Thoracic aorta (tissue), 2 donors: ENCODE measurements at regions not wholly inside any gene's neighbourhood (a gene's known extent, or its start where the extent isn't known, plus 50 kb on each side); places are given as distances from the start of the nearest gene placed in this dataset.

Experiments
- ATAC-seq: fragments of 150-250 bp; one replicate; pipeline ENCODE4 v1.8.0; 2017; ENCODE audit warnings: low read depth; ENCODE audit not compliant: insufficient number of reproducible peaks, low FRiP score
- DNase-seq: peaks from one replicate; pipeline ENCODE4 v3.0.0-alpha.2; 2020; ENCODE audit warnings: low spot score
- H3K27ac ChIP-seq, 2 donors: fragments of 200-600 bp; sonication (generic); 1 replicate in 1 of 2; 2 replicates in 1 of 2; pipeline ENCODE4 v1.5.1; 2016; ENCODE audit warnings: mild to moderate bottlenecking in 2 of 2, moderate library complexity in 2 of 2
- H3K27me3 ChIP-seq: fragments of 200-600 bp; sonication (generic); replicated peaks from 2 replicates; pipeline ENCODE4 v1.6.0; 2016; ENCODE audit warnings: mild to moderate bottlenecking; ENCODE audit not compliant: insufficient read depth
- H3K36me3 ChIP-seq: fragments of 200-600 bp; sonication (generic); one replicate; pipeline ENCODE4 v1.5.1; 2016
- H3K4me1 ChIP-seq, 2 donors: fragments of 200-600 bp; sonication (generic); 1 replicate in 1 of 2; 2 replicates in 1 of 2; pipeline versions ENCODE4 v1.5.1 to v1.6.0; 2016; ENCODE audit warnings: low read depth in 2 of 2, mild to moderate bottlenecking in 1 of 2; ENCODE audit not compliant: control insufficient read depth in 1 of 2
- H3K4me3 ChIP-seq: fragments of 200-600 bp; sonication (generic); 2 replicates; pipeline ENCODE4 v1.5.1; 2016; ENCODE audit warnings: mild to moderate bottlenecking
- H3K9me3 ChIP-seq: fragments of 200-600 bp; sonication (generic); 2 replicates; pipeline ENCODE4 v1.5.1; 2016
- CTCF ChIP-seq: fragments of 200-600 bp; sonication (generic); IDR thresholded peaks from one replicate; pipeline ENCODE4 v1.5.1; 2019; ENCODE audit warnings: antibody characterized with exemption

- H3K9me3 ChIP-seq: no peaks in the 10 kb centered on the region
- DNase-seq (no peak), ATAC-seq (no peak)
- no peaks in the 10 kb centered on the region for H3K4me1 ChIP-seq
- no peak overlapping the region for H3K4me3 ChIP-seq
- H3K36me3 ChIP-seq: no peaks in the 10 kb centered on the region
- no peak for TF ChIP-seq CTCF
- H3K27me3 ChIP-seq: no peaks in the 10 kb centered on the region
- no peak overlapping the region for H3K27ac ChIP-seq
Measured at GRCh38 chr17:34447406-34447805, 84.4 kb upstream of the CCL1 start.

GRCh38 chr17:34445101-34445500 is 82.1 kb upstream of the CCL1 start:
- no peak for TF ChIP-seq CTCF
- Histone ChIP-seq H3K9me3 (no peaks in the 10 kb centered on the region), H3K27ac (no peak overlapping the region), H3K27me3 (no peaks in the 10 kb centered on the region), H3K4me1 (no peaks in the 10 kb centered on the region), H3K4me3 (no peak overlapping the region), H3K36me3 (no peaks in the 10 kb centered on the region)
- ATAC-seq (no peak), DNase-seq (no peak)

- Histone ChIP-seq H3K27ac (no peak overlapping the region), H3K36me3 (no peaks in the 10 kb centered on the region), H3K9me3 (no peaks in the 10 kb centered on the region), H3K4me3 (no peak overlapping the region), H3K27me3 (no peaks in the 10 kb centered on the region), H3K4me1 (no peaks in the 10 kb centered on the region)
- ATAC-seq (no peak), DNase-seq (no peak)
- TF ChIP-seq CTCF: no peak
Measured at GRCh38 chr17:34443619-34444469, 80.8 kb upstream of the CCL1 start.

- Histone ChIP-seq H3K27ac (no peak overlapping the region), H3K36me3 (no peaks in the 10 kb centered on the region), H3K4me1 (no peaks in the 10 kb centered on the region), H3K27me3 (no peaks in the 10 kb centered on the region), H3K4me3 (no peak overlapping the region), H3K9me3 (no peaks in the 10 kb centered on the region)
- no peak for DNase-seq
- TF ChIP-seq CTCF: no peak
- no peak for ATAC-seq
Measured at GRCh38 chr17:34442387-34443111, 79.5 kb upstream of the CCL1 start.

GRCh38 chr17:34437188-34437587 is 74.2 kb upstream of the CCL1 start:
- Histone ChIP-seq H3K4me3 (no peak overlapping the region), H3K27ac (no peak overlapping the region), H3K9me3 (no peaks in the 10 kb centered on the region), H3K4me1 (peaks cover 10 to 11% of the 10 kb centered on the region in 2 donors), H3K27me3 (no peaks in the 10 kb centered on the region), H3K36me3 (no peaks in the 10 kb centered on the region)
- TF ChIP-seq CTCF: no peak
- ATAC-seq (no peak), DNase-seq (no peak)
